GM23338 (cell line): ENCODE measurements at regions not wholly inside any gene's neighbourhood (a gene's known extent, or its start where the extent isn't known, plus 50 kb on each side); places are given as distances from the start of the nearest gene placed in this dataset.

Experiments
- ATAC-seq: fragments of 200-7000 bp; cut with Tn5 transposase; 3 replicates; pipeline ENCODE4 v1.9.1; 2020
- DNase-seq: peaks from one replicate; pipeline ENCODE4 v3.0.0-alpha.2; 2015; ENCODE audit warnings: low spot score
- H2AFZ ChIP-seq: fragments of 200-600 bp; sonication (generic); 2 replicates; pipeline ENCODE4 v1.8.0; 2016; ENCODE audit warnings: antibody characterized with exemption, mild to moderate bottlenecking, moderate library complexity
- H3F3A ChIP-seq: fragments of 200-600 bp; sonication (generic); replicated peaks from 2 replicates; pipeline ENCODE4 v1.8.0; 2017; ENCODE audit warnings: antibody characterized with exemption, mixed run types, low read depth
- H3K27ac ChIP-seq: fragments of 200-600 bp; sonication (generic); 2 replicates; pipeline ENCODE4 v1.6.1; 2016; ENCODE audit warnings: low read depth
- H3K27me3 ChIP-seq: fragments of 200-600 bp; sonication (generic); 2 replicates; pipeline ENCODE4 v1.8.0; 2016; ENCODE audit warnings: mild to moderate bottlenecking, mixed run types, moderate library complexity; ENCODE audit not compliant: insufficient read depth
- H3K36me3 ChIP-seq: fragments of 200-600 bp; sonication (generic); 2 replicates; pipeline ENCODE4 v1.8.0; 2016; ENCODE audit warnings: mild to moderate bottlenecking; ENCODE audit not compliant: insufficient read depth
- H3K4me1 ChIP-seq: fragments of 200-600 bp; sonication (generic); 2 replicates; pipeline ENCODE4 v1.8.0; 2016; ENCODE audit warnings: mild to moderate bottlenecking, moderate library complexity; ENCODE audit not compliant: insufficient read depth
- H3K4me2 ChIP-seq: fragments of 200-600 bp; sonication (generic); 2 replicates; pipeline ENCODE4 v1.7.1; 2017; ENCODE audit warnings: mixed run types
- H3K4me3 ChIP-seq: fragments of 200-600 bp; sonication (generic); 2 replicates; pipeline ENCODE4 v1.6.1; 2016; ENCODE audit warnings: mixed run types
- H3K79me2 ChIP-seq: fragments of 200-600 bp; sonication (generic); replicated peaks from 2 replicates; pipeline ENCODE4 v1.8.0; 2017; ENCODE audit warnings: mild to moderate bottlenecking; ENCODE audit not compliant: insufficient read depth
- H3K9me2 ChIP-seq: fragments of 200-600 bp; sonication (generic); 2 replicates; pipeline ENCODE4 v1.8.0; 2017; ENCODE audit not compliant: insufficient read depth
- H4K20me1 ChIP-seq: fragments of 200-600 bp; sonication (generic); replicated peaks from 2 replicates; pipeline ENCODE4 v1.8.0; 2017; ENCODE audit warnings: mild to moderate bottlenecking; ENCODE audit not compliant: insufficient read depth
- H3K27ac Mint-ChIP-seq: 2 replicates; pipeline ENCODE4 v1.8.0; 2020; ENCODE audit warnings: inconsistent platforms, mild to moderate bottlenecking, moderate library complexity, mixed read lengths
- H3K27me3 Mint-ChIP-seq: 3 replicates; pipeline ENCODE4 v1.8.0; 2022; ENCODE audit warnings: low read depth, mild to moderate bottlenecking, moderate library complexity, mixed read lengths, inconsistent platforms; ENCODE audit not compliant: insufficient read depth, poor library complexity
- H3K36me3 Mint-ChIP-seq: 3 replicates; pipeline ENCODE4 v1.8.0; 2021; ENCODE audit warnings: low read depth, mild to moderate bottlenecking, inconsistent platforms, moderate library complexity, mixed read lengths
- H3K4me1 Mint-ChIP-seq: 3 replicates; pipeline ENCODE4 v1.8.0; 2020; ENCODE audit warnings: mild to moderate bottlenecking, inconsistent platforms, mixed read lengths
- H3K4me3 Mint-ChIP-seq: 3 replicates; pipeline ENCODE4 v1.8.0; 2021; ENCODE audit warnings: moderate library complexity, mild to moderate bottlenecking, inconsistent platforms, mixed read lengths
- H3K9me3 Mint-ChIP-seq: 3 replicates; pipeline ENCODE4 v1.8.0; 2020; ENCODE audit warnings: moderate library complexity, mild to moderate bottlenecking, inconsistent platforms, mixed read lengths
- CREB1 ChIP-seq: fragments of 250-450 bp; sonication (Bioruptor Pico); IDR thresholded peaks from 2 replicates; pipeline ENCODE4 v1.5.0; 2020; ENCODE audit warnings: low read depth, mild to moderate bottlenecking, moderate library complexity
- ETS1 ChIP-seq: IDR thresholded peaks from 2 replicates; pipeline ENCODE4 v1.6.1; 2016; ENCODE audit warnings: antibody characterized with exemption
- EZH2phosphoT487 ChIP-seq: fragments of 200-600 bp; sonication (generic); IDR thresholded peaks from one replicate; pipeline ENCODE4 v1.8.1; 2018; ENCODE audit warnings: antibody characterized with exemption; ENCODE audit not compliant: unreplicated experiment
- NANOG ChIP-seq: IDR thresholded peaks from 2 replicates; pipeline ENCODE4 v1.6.1; 2016; ENCODE audit warnings: antibody characterized with exemption, borderline replicate concordance
- POLR2AphosphoS5 ChIP-seq: IDR thresholded peaks from 2 replicates; pipeline ENCODE4 v1.6.1; 2016; ENCODE audit warnings: antibody characterized with exemption, low read depth
- ZNF114 ChIP-seq: fragments of 250-450 bp; sonication (Bioruptor Pico); IDR thresholded peaks from 2 replicates; pipeline ENCODE4 v1.5.0; 2020; ENCODE audit warnings: mild to moderate bottlenecking, moderate library complexity
- TF ChIP-seq, protein P1 (sequence below): fragments of 250-450 bp; sonication (Bioruptor Pico); IDR thresholded peaks from 2 replicates; pipeline ENCODE4 v1.5.0; 2020; ENCODE audit warnings: mild to moderate bottlenecking, moderate library complexity
- TF ChIP-seq, protein P2 (sequence below): IDR thresholded peaks from one replicate; pipeline ENCODE4 v1.6.1; 2018; ENCODE audit warnings: antibody characterized with exemption; ENCODE audit not compliant: unreplicated experiment
- TF ChIP-seq, protein P3 (sequence below), 2 experiments: fragments of 200-600 bp in 1 of 2; sonication (generic) in 1 of 2; conservative IDR thresholded peaks; 2 replicates each; pipeline versions ENCODE4 v1.5.1 to v1.6.1; 2016 to 2017; ENCODE audit warnings: antibody characterized with exemption in 2 of 2, low read depth in 2 of 2, mild to moderate bottlenecking in 2 of 2, moderate library complexity in 1 of 2

DNA sequence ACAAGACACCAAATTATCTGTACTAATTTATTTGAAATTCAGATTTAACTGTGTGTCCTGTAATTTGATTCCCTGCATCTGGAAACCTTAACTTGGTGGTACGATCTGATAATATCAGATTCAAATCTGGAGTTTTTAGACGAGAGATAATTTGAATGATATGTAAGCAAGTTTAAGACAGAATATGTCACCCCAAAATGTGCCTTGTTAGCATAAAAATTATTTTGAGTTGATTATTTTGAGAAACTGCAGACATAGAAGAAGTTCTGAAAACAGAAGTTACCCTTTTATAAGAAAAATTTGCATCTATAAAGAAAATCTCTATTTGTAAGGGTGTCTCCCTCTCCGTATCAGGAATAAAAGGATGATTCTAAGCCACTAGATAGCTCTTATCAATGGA lies 1202.8 kb downstream of the ROBO2 start:
- Mint-ChIP-seq H3K9me3 (peaks cover 32% of the 10 kb centered on the region), H3K27me3 (peaks cover 1% of the 10 kb centered on the region), H3K4me1 (no peaks in the 10 kb centered on the region), H3K27ac (no peak overlapping the region), H3K36me3 (peaks cover 30% of the 10 kb centered on the region; the same call in 2 of the 3 replicates), H3K4me3 (no peak overlapping the region)
- ATAC-seq (no peak), DNase-seq (no peak)
- TF ChIP-seq CREB1 (CRISPR knock-in tag) = no peak
- TF ChIP-seq POLR2AphosphoS5 = no peak
- TF ChIP-seq NANOG = no peak
- TF ChIP-seq, protein P1, sequence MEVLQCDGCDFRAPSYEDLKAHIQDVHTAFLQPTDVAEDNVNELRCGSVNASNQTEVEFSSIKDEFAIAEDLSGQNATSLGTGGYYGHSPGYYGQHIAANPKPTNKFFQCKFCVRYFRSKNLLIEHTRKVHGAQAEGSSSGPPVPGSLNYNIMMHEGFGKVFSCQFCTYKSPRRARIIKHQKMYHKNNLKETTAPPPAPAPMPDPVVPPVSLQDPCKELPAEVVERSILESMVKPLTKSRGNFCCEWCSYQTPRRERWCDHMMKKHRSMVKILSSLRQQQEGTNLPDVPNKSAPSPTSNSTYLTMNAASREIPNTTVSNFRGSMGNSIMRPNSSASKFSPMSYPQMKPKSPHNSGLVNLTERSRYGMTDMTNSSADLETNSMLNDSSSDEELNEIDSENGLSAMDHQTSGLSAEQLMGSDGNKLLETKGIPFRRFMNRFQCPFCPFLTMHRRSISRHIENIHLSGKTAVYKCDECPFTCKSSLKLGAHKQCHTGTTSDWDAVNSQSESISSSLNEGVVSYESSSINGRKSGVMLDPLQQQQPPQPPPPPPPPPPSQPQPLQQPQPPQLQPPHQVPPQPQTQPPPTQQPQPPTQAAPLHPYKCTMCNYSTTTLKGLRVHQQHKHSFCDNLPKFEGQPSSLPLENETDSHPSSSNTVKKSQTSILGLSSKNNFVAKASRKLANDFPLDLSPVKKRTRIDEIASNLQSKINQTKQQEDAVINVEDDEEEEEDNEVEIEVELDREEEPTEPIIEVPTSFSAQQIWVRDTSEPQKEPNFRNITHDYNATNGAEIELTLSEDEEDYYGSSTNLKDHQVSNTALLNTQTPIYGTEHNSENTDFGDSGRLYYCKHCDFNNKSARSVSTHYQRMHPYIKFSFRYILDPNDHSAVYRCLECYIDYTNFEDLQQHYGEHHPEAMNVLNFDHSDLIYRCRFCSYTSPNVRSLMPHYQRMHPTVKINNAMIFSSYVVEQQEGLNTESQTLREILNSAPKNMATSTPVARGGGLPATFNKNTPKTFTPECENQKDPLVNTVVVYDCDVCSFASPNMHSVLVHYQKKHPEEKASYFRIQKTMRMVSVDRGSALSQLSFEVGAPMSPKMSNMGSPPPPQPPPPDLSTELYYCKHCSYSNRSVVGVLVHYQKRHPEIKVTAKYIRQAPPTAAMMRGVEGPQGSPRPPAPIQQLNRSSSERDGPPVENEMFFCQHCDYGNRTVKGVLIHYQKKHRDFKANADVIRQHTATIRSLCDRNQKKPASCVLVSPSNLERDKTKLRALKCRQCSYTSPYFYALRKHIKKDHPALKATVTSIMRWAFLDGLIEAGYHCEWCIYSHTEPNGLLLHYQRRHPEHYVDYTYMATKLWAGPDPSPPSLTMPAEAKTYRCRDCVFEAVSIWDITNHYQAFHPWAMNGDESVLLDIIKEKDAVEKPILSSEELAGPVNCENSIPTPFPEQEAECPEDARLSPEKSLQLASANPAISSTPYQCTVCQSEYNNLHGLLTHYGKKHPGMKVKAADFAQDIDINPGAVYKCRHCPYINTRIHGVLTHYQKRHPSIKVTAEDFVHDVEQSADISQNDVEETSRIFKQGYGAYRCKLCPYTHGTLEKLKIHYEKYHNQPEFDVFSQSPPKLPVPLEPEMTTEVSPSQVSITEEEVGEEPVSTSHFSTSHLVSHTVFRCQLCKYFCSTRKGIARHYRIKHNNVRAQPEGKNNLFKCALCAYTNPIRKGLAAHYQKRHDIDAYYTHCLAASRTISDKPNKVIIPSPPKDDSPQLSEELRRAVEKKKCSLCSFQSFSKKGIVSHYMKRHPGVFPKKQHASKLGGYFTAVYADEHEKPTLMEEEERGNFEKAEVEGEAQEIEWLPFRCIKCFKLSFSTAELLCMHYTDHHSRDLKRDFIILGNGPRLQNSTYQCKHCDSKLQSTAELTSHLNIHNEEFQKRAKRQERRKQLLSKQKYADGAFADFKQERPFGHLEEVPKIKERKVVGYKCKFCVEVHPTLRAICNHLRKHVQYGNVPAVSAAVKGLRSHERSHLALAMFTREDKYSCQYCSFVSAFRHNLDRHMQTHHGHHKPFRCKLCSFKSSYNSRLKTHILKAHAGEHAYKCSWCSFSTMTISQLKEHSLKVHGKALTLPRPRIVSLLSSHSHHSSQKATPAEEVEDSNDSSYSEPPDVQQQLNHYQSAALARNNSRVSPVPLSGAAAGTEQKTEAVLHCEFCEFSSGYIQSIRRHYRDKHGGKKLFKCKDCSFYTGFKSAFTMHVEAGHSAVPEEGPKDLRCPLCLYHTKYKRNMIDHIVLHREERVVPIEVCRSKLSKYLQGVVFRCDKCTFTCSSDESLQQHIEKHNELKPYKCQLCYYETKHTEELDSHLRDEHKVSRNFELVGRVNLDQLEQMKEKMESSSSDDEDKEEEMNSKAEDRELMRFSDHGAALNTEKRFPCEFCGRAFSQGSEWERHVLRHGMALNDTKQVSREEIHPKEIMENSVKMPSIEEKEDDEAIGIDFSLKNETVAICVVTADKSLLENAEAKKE (CRISPR knock-in tag) = no peak
- no peak for TF ChIP-seq EZH2phosphoT487
- TF ChIP-seq, protein P2, sequence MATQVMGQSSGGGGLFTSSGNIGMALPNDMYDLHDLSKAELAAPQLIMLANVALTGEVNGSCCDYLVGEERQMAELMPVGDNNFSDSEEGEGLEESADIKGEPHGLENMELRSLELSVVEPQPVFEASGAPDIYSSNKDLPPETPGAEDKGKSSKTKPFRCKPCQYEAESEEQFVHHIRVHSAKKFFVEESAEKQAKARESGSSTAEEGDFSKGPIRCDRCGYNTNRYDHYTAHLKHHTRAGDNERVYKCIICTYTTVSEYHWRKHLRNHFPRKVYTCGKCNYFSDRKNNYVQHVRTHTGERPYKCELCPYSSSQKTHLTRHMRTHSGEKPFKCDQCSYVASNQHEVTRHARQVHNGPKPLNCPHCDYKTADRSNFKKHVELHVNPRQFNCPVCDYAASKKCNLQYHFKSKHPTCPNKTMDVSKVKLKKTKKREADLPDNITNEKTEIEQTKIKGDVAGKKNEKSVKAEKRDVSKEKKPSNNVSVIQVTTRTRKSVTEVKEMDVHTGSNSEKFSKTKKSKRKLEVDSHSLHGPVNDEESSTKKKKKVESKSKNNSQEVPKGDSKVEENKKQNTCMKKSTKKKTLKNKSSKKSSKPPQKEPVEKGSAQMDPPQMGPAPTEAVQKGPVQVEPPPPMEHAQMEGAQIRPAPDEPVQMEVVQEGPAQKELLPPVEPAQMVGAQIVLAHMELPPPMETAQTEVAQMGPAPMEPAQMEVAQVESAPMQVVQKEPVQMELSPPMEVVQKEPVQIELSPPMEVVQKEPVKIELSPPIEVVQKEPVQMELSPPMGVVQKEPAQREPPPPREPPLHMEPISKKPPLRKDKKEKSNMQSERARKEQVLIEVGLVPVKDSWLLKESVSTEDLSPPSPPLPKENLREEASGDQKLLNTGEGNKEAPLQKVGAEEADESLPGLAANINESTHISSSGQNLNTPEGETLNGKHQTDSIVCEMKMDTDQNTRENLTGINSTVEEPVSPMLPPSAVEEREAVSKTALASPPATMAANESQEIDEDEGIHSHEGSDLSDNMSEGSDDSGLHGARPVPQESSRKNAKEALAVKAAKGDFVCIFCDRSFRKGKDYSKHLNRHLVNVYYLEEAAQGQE = no peak
- TF ChIP-seq, protein P3, sequence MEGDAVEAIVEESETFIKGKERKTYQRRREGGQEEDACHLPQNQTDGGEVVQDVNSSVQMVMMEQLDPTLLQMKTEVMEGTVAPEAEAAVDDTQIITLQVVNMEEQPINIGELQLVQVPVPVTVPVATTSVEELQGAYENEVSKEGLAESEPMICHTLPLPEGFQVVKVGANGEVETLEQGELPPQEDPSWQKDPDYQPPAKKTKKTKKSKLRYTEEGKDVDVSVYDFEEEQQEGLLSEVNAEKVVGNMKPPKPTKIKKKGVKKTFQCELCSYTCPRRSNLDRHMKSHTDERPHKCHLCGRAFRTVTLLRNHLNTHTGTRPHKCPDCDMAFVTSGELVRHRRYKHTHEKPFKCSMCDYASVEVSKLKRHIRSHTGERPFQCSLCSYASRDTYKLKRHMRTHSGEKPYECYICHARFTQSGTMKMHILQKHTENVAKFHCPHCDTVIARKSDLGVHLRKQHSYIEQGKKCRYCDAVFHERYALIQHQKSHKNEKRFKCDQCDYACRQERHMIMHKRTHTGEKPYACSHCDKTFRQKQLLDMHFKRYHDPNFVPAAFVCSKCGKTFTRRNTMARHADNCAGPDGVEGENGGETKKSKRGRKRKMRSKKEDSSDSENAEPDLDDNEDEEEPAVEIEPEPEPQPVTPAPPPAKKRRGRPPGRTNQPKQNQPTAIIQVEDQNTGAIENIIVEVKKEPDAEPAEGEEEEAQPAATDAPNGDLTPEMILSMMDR (conservative IDR thresholded peaks at IDR 0.05; ENCODE audit: low read depth in 2 of 2) = no peak
- TF ChIP-seq ETS1 = no peak
- no peak for TF ChIP-seq ZNF114 (CRISPR knock-in tag)
- H3K4me2 ChIP-seq = no peak overlapping the region
- peaks cover 12% of the 10 kb centered on the region for H3K36me3 ChIP-seq
- no peaks in the 10 kb centered on the region for H3K79me2 ChIP-seq
- H4K20me1 ChIP-seq = no peaks in the 10 kb centered on the region
- no peaks in the 10 kb centered on the region for H3K9me2 ChIP-seq
- no peaks in the 10 kb centered on the region for H3K27me3 ChIP-seq
- H3F3A ChIP-seq = no peaks in the 10 kb centered on the region
- no peaks in the 10 kb centered on the region for H3K4me1 ChIP-seq
- no peak overlapping the region for H2AFZ ChIP-seq
- H3K4me3 ChIP-seq = no peak overlapping the region
- H3K27ac ChIP-seq = no peak overlapping the region
